ENCODE measurements at regions not wholly inside any gene's neighbourhood (a gene's known extent, or its start where the extent isn't known, plus 50 kb on each side); places are given as distances from the start of the nearest gene placed in this dataset.

GRCh38 chr2:198717451-198717850, 740.3 kb downstream of the SATB2 start:
- no peaks in the 10 kb centered on the region for H3K4me1 ChIP-seq (ENCODE audit: control extremely low read depth in 1 of 4, control insufficient read depth in 4 of 4, insufficient read depth in 4 of 4, low read length in 3 of 4)
- H3K27ac ChIP-seq (ENCODE audit: insufficient read depth in 1 of 2, low read depth in 1 of 2, low read length in 2 of 2, poor library complexity in 1 of 2, severe bottlenecking in 2 of 2): no peak overlapping the region
- H3K9me3 ChIP-seq (ENCODE audit: control extremely low read depth in 1 of 5, control insufficient read depth in 4 of 5, insufficient read depth in 2 of 5, low read depth in 1 of 5, low read length in 4 of 5): no peaks in the 10 kb centered on the region
- no peak for DNase-seq
- H3K36me3 ChIP-seq (ENCODE audit: control insufficient read depth in 4 of 4, insufficient read depth in 4 of 4, low read length in 3 of 4): no peaks in the 10 kb centered on the region
- H3K27me3 ChIP-seq (replicated peaks in 2 of 5; ENCODE audit: control insufficient read depth in 4 of 5, insufficient read depth in 5 of 5, low read length in 4 of 5): no peaks in the 10 kb centered on the region
- no peak overlapping the region for H3K4me3 ChIP-seq (ENCODE audit: control insufficient read depth in 1 of 7, extremely low read depth in 1 of 7, insufficient read depth in 4 of 7, low read depth in 2 of 7, low read length in 6 of 7)
- ChIA-PET CTCF (no interaction called here), POLR2A (no interaction called here)
- WGBS (ENCODE audit: insufficient coverage): 86% methylated on average over 2 of the region's 2 CpGs

GRCh38 chr2:198715302-198715835, 742.4 kb downstream of the SATB2 start:
- CTCF ChIA-PET: no interaction called here
- peaks cover 0 to 2% (median 0%) of the 10 kb centered on the region in 5 experiments for H3K9me3 ChIP-seq (ENCODE audit: control extremely low read depth in 1 of 5, control insufficient read depth in 4 of 5, insufficient read depth in 2 of 5, low read depth in 1 of 5, low read length in 4 of 5)
- DNase-seq: no peak
- H3K27me3 ChIP-seq (replicated peaks in 2 of 5; ENCODE audit: control insufficient read depth in 4 of 5, insufficient read depth in 5 of 5, low read length in 4 of 5): no peaks in the 10 kb centered on the region
- H3K27ac ChIP-seq (ENCODE audit: insufficient read depth in 1 of 2, low read depth in 1 of 2, low read length in 2 of 2, poor library complexity in 1 of 2, severe bottlenecking in 2 of 2): no peak overlapping the region
- H3K4me3 ChIP-seq (ENCODE audit: control insufficient read depth in 1 of 7, extremely low read depth in 1 of 7, insufficient read depth in 4 of 7, low read depth in 2 of 7, low read length in 6 of 7): no peak overlapping the region
- H3K4me1 ChIP-seq (ENCODE audit: control extremely low read depth in 1 of 4, control insufficient read depth in 4 of 4, insufficient read depth in 4 of 4, low read length in 3 of 4): no peaks in the 10 kb centered on the region
- WGBS (ENCODE audit: insufficient coverage): 83% methylated on average over 1 of the region's 3 CpGs
- POLR2A ChIA-PET: no interaction called here
- no peaks in the 10 kb centered on the region for H3K36me3 ChIP-seq (ENCODE audit: control insufficient read depth in 4 of 4, insufficient read depth in 4 of 4, low read length in 3 of 4)

- no peak overlapping the region for H3K4me3 ChIP-seq (ENCODE audit: control insufficient read depth in 1 of 7, extremely low read depth in 1 of 7, insufficient read depth in 4 of 7, low read depth in 2 of 7, low read length in 6 of 7)
- H3K9me3 ChIP-seq (ENCODE audit: control extremely low read depth in 1 of 5, control insufficient read depth in 4 of 5, insufficient read depth in 2 of 5, low read depth in 1 of 5, low read length in 4 of 5): peaks cover 0 to 2% (median 0%) of the 10 kb centered on the region in 5 experiments
- H3K27me3 ChIP-seq (replicated peaks in 2 of 5; ENCODE audit: control insufficient read depth in 4 of 5, insufficient read depth in 5 of 5, low read length in 4 of 5): no peaks in the 10 kb centered on the region
- no peak overlapping the region for H3K27ac ChIP-seq (ENCODE audit: insufficient read depth in 1 of 2, low read depth in 1 of 2, low read length in 2 of 2, poor library complexity in 1 of 2, severe bottlenecking in 2 of 2)
- H3K4me1 ChIP-seq (ENCODE audit: control extremely low read depth in 1 of 4, control insufficient read depth in 4 of 4, insufficient read depth in 4 of 4, low read length in 3 of 4): no peaks in the 10 kb centered on the region
- no peak for DNase-seq
- 80% methylated on average over 1 of the region's 4 CpGs for WGBS (ENCODE audit: insufficient coverage)
- POLR2A ChIA-PET: no interaction called here
- CTCF ChIA-PET: no interaction called here
- no peaks in the 10 kb centered on the region for H3K36me3 ChIP-seq (ENCODE audit: control insufficient read depth in 4 of 4, insufficient read depth in 4 of 4, low read length in 3 of 4)
Observed at GRCh38 chr2:198712485-198712884, 745.3 kb downstream of the SATB2 start.

GRCh38 chr2:198711484-198711883, 746.3 kb downstream of the SATB2 start:
- H3K27me3 ChIP-seq (replicated peaks in 2 of 5; ENCODE audit: control insufficient read depth in 4 of 5, insufficient read depth in 5 of 5, low read length in 4 of 5): no peaks in the 10 kb centered on the region
- H3K27ac ChIP-seq (ENCODE audit: insufficient read depth in 1 of 2, low read depth in 1 of 2, low read length in 2 of 2, poor library complexity in 1 of 2, severe bottlenecking in 2 of 2): no peak overlapping the region
- POLR2A ChIA-PET: no interaction called here
- peaks cover 0 to 2% (median 0%) of the 10 kb centered on the region in 5 experiments for H3K9me3 ChIP-seq (ENCODE audit: control extremely low read depth in 1 of 5, control insufficient read depth in 4 of 5, insufficient read depth in 2 of 5, low read depth in 1 of 5, low read length in 4 of 5)
- DNase-seq: no peak
- no peaks in the 10 kb centered on the region for H3K4me1 ChIP-seq (ENCODE audit: control extremely low read depth in 1 of 4, control insufficient read depth in 4 of 4, insufficient read depth in 4 of 4, low read length in 3 of 4)
- CTCF ChIA-PET: no interaction called here
- H3K4me3 ChIP-seq (ENCODE audit: control insufficient read depth in 1 of 7, extremely low read depth in 1 of 7, insufficient read depth in 4 of 7, low read depth in 2 of 7, low read length in 6 of 7): no peak overlapping the region
- no peaks in the 10 kb centered on the region for H3K36me3 ChIP-seq (ENCODE audit: control insufficient read depth in 4 of 4, insufficient read depth in 4 of 4, low read length in 3 of 4)

- H3K9me3 ChIP-seq (ENCODE audit: control extremely low read depth in 1 of 5, control insufficient read depth in 4 of 5, insufficient read depth in 2 of 5, low read depth in 1 of 5, low read length in 4 of 5): peaks cover 0 to 2% (median 0%) of the 10 kb centered on the region in 5 experiments
Observed at GRCh38 chr2:198710562-198710961, 747.2 kb downstream of the SATB2 start.

GRCh38 chr2:198706476-198707082, 751.2 kb downstream of the SATB2 start:
- no peak for DNase-seq
- POLR2A ChIA-PET: no interaction called here
- Histone ChIP-seq H3K27me3 (replicated peaks in 2 of 5; ENCODE audit: control insufficient read depth in 4 of 5, insufficient read depth in 5 of 5, low read length in 4 of 5) (no peaks in the 10 kb centered on the region), H3K4me1 (ENCODE audit: control extremely low read depth in 1 of 4, control insufficient read depth in 4 of 4, insufficient read depth in 4 of 4, low read length in 3 of 4) (no peaks in the 10 kb centered on the region), H3K4me3 (ENCODE audit: control insufficient read depth in 1 of 7, extremely low read depth in 1 of 7, insufficient read depth in 4 of 7, low read depth in 2 of 7, low read length in 6 of 7) (no peak overlapping the region), H3K9me3 (ENCODE audit: control extremely low read depth in 1 of 5, control insufficient read depth in 4 of 5, insufficient read depth in 2 of 5, low read depth in 1 of 5, low read length in 4 of 5) (peaks cover 0 to 2% (median 0%) of the 10 kb centered on the region in 5 experiments), H3K36me3 (ENCODE audit: control insufficient read depth in 4 of 4, insufficient read depth in 4 of 4, low read length in 3 of 4) (no peaks in the 10 kb centered on the region), H3K27ac (ENCODE audit: insufficient read depth in 1 of 2, low read depth in 1 of 2, low read length in 2 of 2, poor library complexity in 1 of 2, severe bottlenecking in 2 of 2) (no peak overlapping the region)
- CTCF ChIA-PET: no interaction called here
- no CpG with 5 or more reads among the region's 1 CpG for WGBS (ENCODE audit: insufficient coverage)

More at GRCh38 chr2:198710562-198710961, 747.2 kb downstream of the SATB2 start:
- DNase-seq: no peak
- Histone ChIP-seq H3K4me1 (ENCODE audit: control extremely low read depth in 1 of 4, control insufficient read depth in 4 of 4, insufficient read depth in 4 of 4, low read length in 3 of 4) (no peaks in the 10 kb centered on the region), H3K36me3 (ENCODE audit: control insufficient read depth in 4 of 4, insufficient read depth in 4 of 4, low read length in 3 of 4) (no peaks in the 10 kb centered on the region), H3K27me3 (replicated peaks in 2 of 5; ENCODE audit: control insufficient read depth in 4 of 5, insufficient read depth in 5 of 5, low read length in 4 of 5) (no peaks in the 10 kb centered on the region), H3K27ac (ENCODE audit: insufficient read depth in 1 of 2, low read depth in 1 of 2, low read length in 2 of 2, poor library complexity in 1 of 2, severe bottlenecking in 2 of 2) (no peak overlapping the region), H3K4me3 (ENCODE audit: control insufficient read depth in 1 of 7, extremely low read depth in 1 of 7, insufficient read depth in 4 of 7, low read depth in 2 of 7, low read length in 6 of 7) (no peak overlapping the region)
- WGBS (ENCODE audit: insufficient coverage): 100% methylated on average over 1 of the region's 1 CpG
- CTCF ChIA-PET: no interaction called here
- POLR2A ChIA-PET: no interaction called here

DNA sequence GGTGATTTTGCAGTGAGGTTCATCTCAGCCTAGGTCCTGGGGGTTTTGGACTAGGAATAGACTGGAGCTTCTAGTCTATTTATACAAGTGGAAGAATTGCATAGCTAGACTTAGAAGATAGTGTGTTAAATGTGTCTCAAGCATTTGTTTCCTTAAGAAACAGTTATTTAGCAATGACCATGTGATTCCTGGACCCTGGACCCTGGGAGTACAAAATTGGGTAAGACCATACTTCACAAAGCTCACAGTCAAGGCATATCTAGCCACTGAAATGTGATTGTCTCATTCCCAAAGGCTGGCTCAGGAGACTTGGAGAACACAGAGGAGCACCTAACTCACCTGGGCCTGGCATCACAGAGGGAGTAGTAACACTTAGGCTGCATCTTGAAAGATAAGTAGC, 754.5 kb downstream of the SATB2 start:
- H3K4me3 ChIP-seq (ENCODE audit: control insufficient read depth in 1 of 7, extremely low read depth in 1 of 7, insufficient read depth in 4 of 7, low read depth in 2 of 7, low read length in 6 of 7): no peak overlapping the region
- no peaks in the 10 kb centered on the region for H3K4me1 ChIP-seq (ENCODE audit: control extremely low read depth in 1 of 4, control insufficient read depth in 4 of 4, insufficient read depth in 4 of 4, low read length in 3 of 4)
- ChIA-PET CTCF (no interaction called here), POLR2A (no interaction called here)
- H3K27me3 ChIP-seq (replicated peaks in 2 of 5; ENCODE audit: control insufficient read depth in 4 of 5, insufficient read depth in 5 of 5, low read length in 4 of 5): no peaks in the 10 kb centered on the region
- DNase-seq: no peak
- H3K9me3 ChIP-seq (ENCODE audit: control extremely low read depth in 1 of 5, control insufficient read depth in 4 of 5, insufficient read depth in 2 of 5, low read depth in 1 of 5, low read length in 4 of 5): no peaks in the 10 kb centered on the region
- no peaks in the 10 kb centered on the region for H3K36me3 ChIP-seq (ENCODE audit: control insufficient read depth in 4 of 4, insufficient read depth in 4 of 4, low read length in 3 of 4)
- H3K27ac ChIP-seq (ENCODE audit: insufficient read depth in 1 of 2, low read depth in 1 of 2, low read length in 2 of 2, poor library complexity in 1 of 2, severe bottlenecking in 2 of 2): no peak overlapping the region

Data from common myeloid progenitor, CD34-positive (primary cell).